Fibroblast of skin of left biceps (primary cell): ENCODE measurements at regions not wholly inside any gene's neighbourhood (a gene's known extent, or its start where the extent isn't known, plus 50 kb on each side); places are given as distances from the start of the nearest gene placed in this dataset.
"Not testable (repeated sequence)": the region's sequence is repeated elsewhere in the genome, so short reads cannot be mapped to it uniquely, and the experiment has no call there.

Experiments
- DNase-seq, 2 experiments: peaks; one replicate each; pipeline ENCODE4 v3.0.0-alpha.2; 2013; ENCODE audit warnings: low read depth in 2 of 2

DNA sequence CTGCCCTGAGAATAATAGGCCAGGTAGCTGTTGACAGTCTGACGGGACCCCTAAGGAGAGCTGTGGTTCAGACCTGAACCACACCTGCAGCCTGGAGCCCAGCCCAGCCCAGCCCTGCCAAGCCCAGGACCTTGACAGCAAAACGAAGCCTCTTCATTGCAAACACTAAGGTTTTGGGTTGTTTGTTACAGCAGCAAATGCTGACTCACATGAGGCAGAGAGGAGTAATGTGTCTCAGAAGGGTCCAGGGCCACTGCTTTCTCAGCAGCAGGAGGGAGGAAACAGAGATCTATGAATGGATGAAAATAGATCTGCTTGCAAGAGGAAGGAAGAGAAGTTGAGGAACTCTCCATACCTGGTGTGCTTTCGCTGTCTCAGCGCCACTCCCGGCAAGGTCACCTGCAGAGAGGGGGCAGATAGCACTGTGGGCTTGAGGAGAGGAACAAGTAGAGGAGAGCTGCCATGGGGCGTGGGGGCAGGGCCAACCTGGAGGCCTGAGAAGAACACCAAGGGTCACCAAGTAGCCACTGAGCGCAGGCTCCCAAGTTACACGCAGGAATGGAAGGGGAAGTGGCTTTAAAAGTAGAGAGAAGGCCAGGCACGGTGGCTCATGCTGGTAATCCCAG, 127.2 kb downstream of the ZNF281 start:
- DNase-seq: no peak

DNA sequence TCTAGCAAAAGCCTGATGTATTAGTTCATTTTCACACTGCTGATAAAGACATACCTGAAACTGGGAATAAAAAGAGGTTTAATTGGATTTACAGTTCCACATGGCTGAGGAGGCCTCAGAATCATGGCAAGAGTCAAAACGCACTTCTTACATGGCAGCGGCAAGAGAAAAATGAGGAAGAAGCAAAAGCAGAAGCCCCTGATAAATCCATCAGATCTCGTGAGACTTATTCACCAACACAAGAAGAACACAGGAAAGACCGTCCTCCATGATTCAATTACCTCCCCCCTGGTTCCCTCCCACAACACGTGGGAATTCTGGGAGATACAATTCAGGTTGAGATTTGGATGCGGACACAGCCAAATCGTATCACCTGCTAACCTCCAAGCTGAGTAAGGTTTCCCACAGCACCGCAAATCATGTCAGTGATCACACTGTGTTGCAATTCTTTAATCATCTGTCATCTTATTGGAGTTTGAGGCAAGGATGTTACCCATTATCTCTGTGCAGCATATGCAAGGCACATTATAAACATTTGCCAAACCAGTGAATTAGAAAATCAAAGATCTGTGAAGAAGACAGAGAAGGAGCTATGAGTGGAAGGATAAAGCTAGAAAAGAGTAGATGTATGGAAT, 128.5 kb downstream of the ZNF281 start:
- no peak for DNase-seq

DNA sequence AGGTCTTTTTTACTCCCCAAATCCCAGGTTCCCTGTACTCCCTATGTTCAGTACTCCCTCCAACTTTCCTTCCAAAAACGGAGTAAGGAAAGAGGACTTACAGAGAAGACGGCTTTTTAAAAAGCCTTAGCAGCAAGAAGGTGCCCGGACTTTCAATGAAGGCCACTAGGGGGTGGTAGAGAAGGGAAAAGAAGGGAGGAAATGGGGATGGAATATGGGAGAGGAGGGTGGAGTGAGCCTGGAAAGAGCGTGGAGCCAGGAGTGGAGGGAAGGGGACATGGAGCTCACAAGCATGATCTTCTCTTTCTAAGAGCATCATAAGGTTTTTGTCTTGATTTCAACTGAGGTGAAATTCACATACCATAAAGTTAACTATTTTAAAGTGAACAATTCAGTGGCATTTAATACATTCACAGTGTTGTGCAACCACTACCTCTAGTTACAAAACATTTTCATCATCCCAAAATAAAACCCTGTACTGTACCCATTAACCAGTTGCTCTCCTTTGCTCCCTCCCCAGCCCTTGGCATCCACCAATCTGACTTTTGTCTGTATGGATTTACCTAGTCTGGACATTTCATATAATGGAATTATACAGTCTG, 129.9 kb downstream of the ZNF281 start:
- DNase-seq: no peak

DNA sequence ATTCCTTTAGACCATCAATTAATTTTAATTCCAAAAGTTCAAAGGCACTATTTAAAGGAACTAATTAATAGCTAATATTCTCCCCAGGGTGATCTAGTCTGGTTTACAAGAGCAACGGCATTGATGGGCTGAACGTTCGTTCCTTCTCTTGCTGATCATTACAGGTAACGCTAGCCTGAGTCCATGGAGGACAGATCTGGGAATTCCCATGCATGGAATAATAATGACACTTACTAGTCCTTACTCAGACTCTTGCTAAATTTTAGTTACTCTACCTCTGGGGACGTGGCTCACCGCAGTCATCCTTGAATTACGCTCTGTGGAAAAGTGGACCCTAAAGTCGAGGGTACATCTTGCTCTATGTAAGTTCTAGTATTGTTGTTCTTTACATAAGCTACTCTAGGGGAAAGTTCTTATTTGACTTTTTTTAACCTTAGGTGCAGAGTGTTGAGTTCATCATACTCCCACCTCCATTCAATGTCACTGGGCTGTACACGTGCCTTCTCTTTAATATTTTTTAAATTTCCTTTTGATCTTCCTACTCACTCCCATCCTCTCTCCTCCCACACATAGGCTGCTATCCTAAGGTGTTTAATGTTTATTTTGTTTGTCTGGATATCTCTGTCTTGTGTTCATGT, 133.9 kb downstream of the ZNF281 start:
- DNase-seq: no peak

DNA sequence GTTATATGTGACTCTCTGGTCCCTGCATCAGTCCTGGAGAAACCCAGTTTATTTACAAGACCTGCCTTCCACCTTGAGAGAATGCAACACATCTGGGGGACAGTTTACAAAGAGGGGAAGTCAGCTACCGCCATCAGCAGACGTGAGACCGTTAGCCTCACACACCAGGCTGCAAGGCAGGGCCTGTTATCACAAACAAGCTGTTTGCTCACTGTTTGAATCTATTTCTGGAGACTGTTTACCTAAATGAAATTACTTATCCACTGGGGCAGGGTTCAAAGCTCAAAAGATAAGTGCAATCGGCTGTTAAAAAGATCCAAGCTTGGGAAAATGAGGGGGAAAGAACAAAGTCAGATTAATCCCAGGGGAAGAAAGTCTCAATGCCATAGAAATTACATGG, 134.4 kb downstream of the ZNF281 start:
- no peak for DNase-seq

DNA sequence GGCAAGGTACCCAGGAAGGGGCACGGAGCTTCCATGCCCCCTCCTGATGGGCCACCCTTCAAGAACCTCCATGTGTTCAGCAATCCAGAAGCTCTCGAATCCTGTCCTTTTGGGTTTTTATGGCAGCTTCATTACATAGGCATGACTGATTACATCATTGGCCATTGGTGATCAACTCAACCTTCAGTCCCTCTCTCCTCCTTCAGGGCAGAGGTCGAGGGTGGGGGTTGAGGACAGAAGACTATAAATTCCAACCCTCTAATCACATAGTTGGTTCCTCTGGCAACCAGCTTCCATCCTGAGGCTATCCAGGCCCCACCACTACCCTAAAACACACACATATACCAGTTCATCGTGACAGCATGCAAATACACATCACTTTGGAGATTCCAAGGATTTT, 135.7 kb downstream of the ZNF281 start:
- no peak for DNase-seq

DNA sequence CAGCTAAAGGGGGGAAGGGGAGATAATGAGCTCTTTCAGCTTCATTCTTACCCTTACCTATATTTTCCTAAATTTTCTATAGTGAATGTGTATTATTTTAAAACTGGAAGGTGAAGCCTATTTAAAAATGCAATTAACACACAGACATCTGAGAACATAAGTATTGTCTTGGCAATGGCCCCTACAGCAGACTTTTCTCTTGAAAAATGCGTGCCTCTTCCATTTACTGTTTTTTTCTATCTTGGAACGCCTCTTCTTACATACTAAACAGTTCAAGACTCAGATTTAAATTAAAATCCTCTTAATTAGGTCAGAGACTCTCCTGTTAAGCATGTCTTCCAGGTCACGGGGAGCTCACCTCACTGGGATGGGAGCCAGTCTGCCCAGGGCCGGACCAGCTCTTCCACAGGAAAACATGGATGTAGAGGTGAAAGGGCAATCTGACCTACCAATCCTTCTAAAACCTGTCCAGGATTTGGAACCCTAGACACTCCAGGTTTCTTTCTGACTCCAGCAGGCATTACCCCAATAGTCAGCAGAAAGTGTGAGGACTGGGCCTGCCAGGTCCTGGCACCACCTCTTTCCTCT, 137.3 kb downstream of the ZNF281 start:
- no peak for DNase-seq

DNA sequence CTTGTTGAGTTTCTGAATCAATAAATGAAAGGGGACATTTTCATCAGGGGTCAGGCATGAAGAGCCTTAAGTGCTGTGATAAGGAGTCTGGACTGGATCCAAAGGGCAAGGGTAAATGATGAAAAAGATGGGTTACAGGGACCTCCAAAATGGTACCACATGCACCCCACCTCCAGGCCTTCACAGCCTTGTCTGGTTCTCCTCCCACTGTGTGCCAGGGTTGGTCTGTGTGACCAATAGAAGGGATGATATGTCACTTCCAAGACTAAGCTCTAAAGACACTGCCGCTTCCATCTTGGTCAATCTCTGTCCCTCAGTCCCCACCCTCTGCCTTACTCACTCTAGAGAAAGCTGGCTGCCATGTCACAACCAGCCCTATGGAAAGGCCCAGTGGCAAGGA, 140.6 kb downstream of the ZNF281 start:
- DNase-seq: no peak

DNA sequence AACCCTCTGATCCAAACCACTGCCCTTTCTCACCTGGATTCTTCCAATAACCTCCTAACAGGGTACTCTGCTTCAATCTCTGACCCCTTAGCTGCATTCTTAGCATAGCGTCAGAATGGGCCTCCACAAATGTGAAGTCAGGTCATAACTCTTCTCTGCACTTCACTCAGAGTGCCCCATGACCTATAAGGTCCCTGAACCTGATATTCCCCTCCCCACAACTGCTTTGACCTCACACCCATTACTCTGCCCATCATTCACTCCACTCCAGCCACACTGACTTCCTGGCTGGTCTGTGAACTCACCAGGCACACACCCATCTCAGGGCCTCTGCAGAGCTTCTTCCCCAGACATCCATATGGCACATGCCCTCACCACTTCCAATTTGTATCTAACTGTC, 141.9 kb downstream of the ZNF281 start:
- no peak for DNase-seq

DNA sequence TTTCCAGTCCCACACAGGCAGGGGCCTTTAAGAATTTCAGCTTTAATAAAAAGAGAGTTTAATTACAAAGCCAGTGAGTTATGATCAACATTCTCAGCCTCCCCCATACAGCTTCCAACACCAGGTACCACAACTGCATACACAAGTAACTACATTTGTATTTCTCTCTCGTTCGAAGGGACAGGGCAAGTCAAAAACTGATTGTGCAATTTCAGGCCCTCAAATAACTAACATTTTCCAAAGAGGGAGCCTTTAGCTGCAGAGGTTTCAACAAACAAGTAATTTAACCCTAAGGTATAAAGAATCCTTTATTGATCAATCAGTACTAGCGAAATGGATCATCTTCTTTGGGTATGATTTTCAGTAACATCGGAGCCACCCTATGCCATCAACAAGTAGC, 142.4 kb downstream of the ZNF281 start:
- DNase-seq: no peak

DNA sequence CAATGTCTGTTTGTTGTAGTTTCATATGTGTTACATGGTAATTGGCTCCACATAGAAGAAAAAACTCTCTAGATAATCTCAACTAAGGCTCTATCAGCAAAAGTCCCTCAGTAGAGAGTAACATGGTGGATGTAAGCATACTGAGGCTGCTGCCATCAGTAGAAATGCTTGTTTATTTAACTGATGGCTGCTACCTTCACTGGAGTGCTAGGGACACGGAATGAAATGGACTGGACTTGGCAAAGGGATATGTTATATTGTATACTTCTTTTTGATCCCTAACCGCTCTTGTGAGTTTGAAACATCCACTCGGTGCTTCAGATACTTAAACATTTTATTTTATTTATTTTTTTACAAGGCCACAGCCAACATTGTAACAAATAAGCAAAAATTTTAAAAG, 143.0 kb downstream of the ZNF281 start:
- no peak for DNase-seq

DNA sequence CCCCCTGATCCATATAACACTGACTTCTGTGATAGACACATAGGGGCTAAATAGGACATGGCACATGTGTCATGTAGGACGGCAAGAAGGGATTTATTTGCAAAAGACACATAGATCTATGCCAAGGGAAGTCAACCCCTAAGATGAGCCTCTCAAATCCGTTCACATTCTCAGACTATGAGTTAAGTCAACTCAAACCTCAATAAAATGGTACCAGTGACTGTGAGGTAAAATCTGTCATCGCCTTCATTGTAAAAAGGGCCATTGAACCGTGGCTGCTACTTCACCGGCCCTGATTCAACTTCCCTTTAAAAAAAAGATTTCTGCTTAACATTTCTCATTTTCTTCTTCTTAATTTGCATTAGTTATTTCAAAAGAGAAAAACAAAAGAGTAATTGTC, 144.0 kb downstream of the ZNF281 start:
- no peak for DNase-seq

DNA sequence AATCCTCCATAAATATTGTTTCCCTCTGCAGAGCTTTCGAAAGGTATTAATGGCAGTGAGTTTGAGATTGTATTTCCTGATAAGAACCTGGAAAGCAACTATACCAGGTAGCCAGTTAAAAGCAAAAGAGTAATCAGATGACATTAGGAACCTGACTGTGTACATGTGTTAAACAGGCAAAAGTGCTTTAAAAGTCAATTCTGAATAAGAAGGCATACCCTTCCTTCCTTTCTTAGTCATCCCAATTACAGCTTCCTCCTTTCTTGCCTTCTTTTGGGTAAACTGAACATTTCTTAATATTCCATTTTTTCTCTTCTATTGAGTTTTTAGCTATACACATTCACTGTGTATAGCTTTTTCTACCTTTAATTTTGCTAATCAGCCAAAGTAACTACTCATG, 144.7 kb downstream of the ZNF281 start:
- no peak for DNase-seq

DNA sequence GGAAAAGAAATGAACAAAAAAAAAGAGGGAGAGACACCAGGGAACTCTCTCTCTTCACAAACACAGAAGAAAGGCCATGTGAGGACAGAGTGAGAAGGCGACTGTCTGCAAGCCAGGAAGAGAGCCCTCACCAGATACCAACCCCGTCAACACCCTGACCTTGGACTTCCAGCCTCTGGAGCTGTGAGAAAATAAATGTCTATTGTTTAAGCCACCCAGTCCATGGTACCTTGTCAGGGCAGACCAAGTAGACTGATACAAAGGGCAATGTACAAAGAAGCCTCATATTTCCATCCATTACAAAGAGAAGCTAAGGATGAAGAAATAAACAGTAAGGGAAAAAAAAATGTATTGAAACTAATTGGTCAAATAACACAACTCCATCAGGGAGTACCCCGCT, 146.6 kb downstream of the ZNF281 start:
- no peak for DNase-seq

DNA sequence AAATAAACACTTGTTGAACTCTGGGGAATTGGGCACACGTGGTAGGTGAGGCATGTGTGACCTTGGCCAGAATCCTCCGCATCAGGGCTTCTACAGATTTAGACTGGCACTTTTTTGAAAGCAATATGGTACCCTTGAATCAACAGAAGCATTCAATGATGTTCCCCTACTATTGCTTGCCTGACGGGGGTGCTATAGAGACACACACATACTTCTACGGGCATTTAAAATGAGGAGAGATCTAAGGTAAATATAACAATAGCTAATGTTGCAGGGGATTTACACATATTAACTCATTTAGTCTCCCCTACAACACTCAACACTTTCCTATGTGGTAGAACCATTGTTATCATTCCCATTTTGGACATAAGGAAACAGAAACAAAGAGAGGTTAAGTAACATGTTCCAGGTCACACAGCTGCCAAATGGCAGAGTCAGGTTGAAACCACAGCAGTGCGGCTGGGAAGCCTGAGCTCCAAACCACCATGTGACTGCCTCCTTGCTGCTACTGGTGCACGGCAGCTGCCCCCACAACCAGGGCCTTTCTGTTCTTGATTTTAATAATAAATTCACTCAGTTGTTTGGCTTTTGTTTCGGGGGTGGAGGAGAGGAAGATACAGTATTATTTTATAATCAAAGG, 147.4 kb downstream of the ZNF281 start:
- no peak for DNase-seq

DNA sequence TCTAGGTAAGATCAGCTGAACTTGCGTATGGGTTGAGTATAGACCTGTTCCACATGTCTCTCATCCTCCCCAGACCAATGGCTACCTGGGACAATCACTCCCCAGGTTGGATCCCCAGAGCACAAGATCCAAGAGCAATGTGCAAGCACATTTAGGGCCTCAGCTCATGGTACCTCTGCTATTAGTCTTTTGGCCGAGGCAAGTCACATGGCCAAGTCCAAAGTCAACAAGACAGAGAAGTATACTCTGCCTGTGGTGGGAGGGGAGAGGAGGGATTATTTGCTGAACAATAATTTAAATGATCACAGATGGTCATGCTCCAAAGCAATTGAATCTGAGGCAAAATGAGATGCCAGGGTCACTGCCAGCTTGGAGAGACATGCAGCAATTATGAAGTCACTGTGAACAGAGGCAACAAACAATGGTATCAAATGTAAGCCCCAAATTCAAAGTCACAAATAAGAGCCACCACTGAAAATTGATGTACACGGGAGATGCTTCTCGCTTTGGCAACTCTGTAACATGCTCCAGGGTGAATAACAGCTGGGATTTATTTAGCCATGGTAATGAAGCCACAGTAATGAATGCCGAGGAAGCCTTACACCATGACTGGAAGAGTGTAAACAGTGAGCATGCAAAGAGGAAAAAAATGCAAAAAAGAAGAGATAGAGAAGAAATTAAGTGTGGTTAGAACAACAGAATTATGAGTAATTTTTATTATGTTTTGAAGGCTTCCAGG, 149.1 kb downstream of the ZNF281 start:
- peak; percentile 41 to 53 for DNase-seq

DNA sequence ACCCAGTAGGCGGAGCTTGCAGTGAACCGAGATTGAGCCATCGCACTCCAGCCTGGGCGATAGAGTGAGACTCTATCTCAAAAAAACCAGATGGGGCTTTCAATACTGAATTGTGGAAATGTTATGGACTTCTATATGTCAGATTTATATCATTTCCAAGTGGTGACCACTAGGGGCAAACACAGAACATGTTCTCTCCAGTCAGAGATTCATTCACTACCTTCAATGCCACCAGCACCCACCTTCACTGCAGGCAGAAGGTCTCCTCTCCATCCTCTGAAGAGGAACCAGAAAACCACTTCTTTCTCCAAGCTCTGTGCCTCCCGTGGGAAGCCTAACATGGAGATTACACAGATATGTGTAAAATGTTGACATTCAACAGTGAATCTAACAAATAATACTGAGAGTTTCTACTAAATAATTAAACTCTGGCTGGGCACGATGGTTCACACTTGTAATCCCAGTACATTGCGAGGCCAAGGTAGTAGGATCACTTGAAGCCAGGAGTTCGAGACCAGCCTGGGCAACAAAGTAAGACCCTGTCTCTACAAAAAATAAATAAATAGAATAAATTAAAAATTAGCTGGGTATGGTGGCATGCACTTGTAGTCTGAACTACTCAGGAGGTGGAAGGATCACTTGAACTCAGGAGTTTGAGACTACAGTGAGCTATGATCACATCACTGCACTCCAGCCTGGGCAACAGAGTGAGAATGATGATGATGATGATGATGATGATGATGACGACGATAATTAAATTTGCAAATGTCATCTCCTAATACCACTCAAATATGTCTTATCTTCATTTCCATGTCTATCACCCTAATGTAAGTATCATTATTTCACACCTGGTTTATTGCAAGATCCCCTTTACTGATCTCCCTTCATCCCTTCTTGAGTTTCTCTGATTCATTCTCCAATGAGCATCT, 151.1 kb downstream of the ZNF281 start:
- DNase-seq: no peak

DNA sequence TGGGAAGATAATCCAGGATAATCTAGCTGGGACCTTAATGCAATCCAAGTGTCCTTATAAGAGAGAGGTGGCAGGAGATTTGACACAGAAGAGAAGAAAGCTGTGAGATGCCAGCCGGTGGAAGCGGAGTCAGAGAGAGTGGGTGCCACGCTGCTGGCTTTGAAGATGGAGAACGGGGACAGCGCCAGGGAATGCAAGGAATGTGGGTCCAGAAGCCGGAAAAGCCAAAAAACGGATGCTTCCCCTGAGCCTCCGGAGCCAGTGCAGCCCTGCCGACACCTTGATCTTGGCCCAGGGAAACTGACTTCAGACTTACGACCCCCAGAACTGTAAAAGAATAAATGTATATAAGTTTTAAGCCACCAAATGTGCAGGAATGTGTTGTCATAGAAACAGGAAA, 152.6 kb downstream of the ZNF281 start:
- DNase-seq: no peak

DNA sequence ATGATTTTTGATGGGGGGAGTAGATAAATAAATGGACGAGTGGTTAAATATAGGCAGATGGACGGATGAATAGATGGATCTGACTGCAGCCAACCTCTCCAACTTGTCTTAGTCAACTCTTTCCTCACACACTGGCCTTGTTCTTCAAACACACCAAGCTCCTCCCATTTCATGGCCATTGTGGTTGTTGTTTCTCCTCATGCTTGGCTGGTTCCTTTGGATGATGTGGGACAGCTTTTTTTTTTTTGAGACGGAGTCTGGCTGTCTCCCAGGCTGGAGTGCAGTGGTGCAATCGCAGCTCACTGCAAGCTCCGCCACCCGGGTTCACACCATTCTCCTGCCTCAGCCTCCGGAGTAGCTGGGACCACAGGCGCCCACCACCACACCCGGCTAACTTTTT, 155.2 kb downstream of the ZNF281 start:
- DNase-seq: not testable (repeated sequence)

DNA sequence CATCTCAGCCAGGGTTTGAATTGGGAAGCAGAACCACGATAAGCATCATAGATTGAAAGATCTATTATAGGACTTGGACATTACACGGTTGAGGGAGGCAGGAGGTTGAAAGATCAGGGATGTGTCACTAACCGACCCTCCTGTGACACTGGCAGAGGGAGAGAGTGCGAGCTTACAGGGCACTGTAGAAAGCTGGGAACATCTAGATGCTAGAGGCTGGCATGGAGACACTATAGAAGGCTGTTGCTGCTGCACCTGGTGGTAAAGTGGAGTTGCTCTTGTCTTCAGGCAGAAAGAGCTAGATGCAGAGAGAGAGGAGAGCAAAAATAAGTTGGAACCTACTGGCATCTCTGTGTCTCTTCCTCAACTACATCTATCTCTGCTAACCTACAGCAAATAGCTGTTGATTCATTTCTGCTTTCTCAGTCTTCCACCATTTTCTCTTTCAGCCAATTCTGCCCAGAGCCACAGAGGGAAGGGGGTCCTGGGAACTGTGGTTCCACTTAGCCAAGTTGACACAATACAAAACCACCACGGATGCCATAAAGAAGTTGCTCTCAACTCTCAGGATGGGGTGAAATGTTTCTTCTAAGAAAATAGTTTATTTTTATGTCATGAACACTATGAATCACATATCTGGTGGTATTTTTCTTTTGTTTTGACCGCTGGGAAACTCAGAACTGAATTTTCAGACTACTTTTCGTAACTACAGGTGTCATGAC, 155.9 kb downstream of the ZNF281 start:
- no peak for DNase-seq
